Activated CD8-positive, alpha-beta T cell treated with anti-CD3 and anti-CD28 coated beads for 36 hours (primary cell): ENCODE measurements at regions not wholly inside any gene's neighbourhood (a gene's known extent, or its start where the extent isn't known, plus 50 kb on each side); places are given as distances from the start of the nearest gene placed in this dataset.
"Not testable (repeated sequence)": the region's sequence is repeated elsewhere in the genome, so short reads cannot be mapped to it uniquely, and the experiment has no call there.

Source experiments
- ATAC-seq: fragments of 200-7000 bp; cut with Tn5 transposase; one replicate; pipeline ENCODE4 v1.10.0; 2021; ENCODE audit warnings: mild to moderate bottlenecking, moderate library complexity
- CTCF ChIA-PET: fragments of 350-600 bp; sonication (Branson Sonifier 250); formaldehyde crosslinking; loops from one replicate; lab custom pipeline; 2021; ENCODE audit warnings: antibody characterized with exemption; lab: Charles Lee
- POLR2A ChIA-PET: fragments of 350-600 bp; sonication (Branson Sonifier 250); formaldehyde crosslinking; loops from one replicate; lab custom pipeline; 2021; ENCODE audit warnings: antibody characterized with exemption; lab: Charles Lee
- DNase-seq: peaks from one replicate; pipeline ENCODE4 v3.0.0-alpha.2; 2020
- H3K27ac Mint-ChIP-seq: one replicate; pipeline ENCODE4 v1.8.0; 2021; ENCODE audit warnings: mild to moderate bottlenecking, mixed read lengths
- H3K27me3 Mint-ChIP-seq: one replicate; pipeline ENCODE4 v1.8.0; 2021; ENCODE audit warnings: mixed read lengths
- H3K36me3 Mint-ChIP-seq: one replicate; pipeline ENCODE4 v1.8.0; 2021; ENCODE audit warnings: low read depth, mixed read lengths
- H3K4me1 Mint-ChIP-seq: one replicate; pipeline ENCODE4 v1.8.0; 2021; ENCODE audit warnings: low read depth, mixed read lengths
- H3K4me3 Mint-ChIP-seq: one replicate; pipeline ENCODE4 v1.8.0; 2021; ENCODE audit warnings: mild to moderate bottlenecking, moderate library complexity, mixed read lengths
- H3K9me3 Mint-ChIP-seq: one replicate; pipeline ENCODE4 v1.8.0; 2021; ENCODE audit warnings: mixed read lengths
- intact Hi-C: fragments of 100-400 bp; cut with micrococcal nuclease; formaldehyde crosslinking; loops from one replicate; pipeline ENCODE4 v1.10.0; 2022
- TF ChIP-seq, protein P1 (sequence below): fragments of 200-600 bp; IDR thresholded peaks from one replicate; pipeline ENCODE4 v1.8.0; 2022; ENCODE audit warnings: antibody characterized with exemption, mild to moderate bottlenecking

DNA sequence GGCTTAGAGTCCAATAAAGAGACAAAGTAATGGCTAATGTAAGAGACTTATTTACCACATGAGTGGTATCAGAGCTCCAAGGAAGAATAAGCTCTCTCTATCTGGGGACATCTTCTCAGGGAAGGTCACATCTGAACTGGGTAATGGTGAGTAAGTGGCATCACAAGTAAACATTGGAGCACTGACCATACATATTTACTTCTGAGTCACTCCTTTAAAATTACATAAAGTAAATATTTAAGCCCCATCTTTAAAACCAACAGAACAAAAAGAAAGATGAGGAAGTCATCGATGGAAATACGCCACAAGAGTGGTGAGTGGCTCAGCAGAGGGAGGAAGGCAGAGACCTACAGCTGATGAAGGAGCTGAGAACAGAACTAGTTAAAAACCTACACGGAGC lies 159.9 kb downstream of the DUSP6 start:
- CTCF ChIA-PET, result no interaction called here
- no peak for ATAC-seq
- H3K9me3 Mint-ChIP-seq, result peaks cover 17% of the 10 kb centered on the region
- POLR2A ChIA-PET, result interaction anchor here (1.0 kb wide), 2 partner anchors 11 to 140 kb away, joined by 3 read pairs; no protein-coding TSS in a partner anchor
- no peak overlapping the region for H3K27ac Mint-ChIP-seq
- no peaks in the 10 kb centered on the region for H3K27me3 Mint-ChIP-seq
- intact Hi-C loops, result no loop called here
- TF ChIP-seq, protein P1, sequence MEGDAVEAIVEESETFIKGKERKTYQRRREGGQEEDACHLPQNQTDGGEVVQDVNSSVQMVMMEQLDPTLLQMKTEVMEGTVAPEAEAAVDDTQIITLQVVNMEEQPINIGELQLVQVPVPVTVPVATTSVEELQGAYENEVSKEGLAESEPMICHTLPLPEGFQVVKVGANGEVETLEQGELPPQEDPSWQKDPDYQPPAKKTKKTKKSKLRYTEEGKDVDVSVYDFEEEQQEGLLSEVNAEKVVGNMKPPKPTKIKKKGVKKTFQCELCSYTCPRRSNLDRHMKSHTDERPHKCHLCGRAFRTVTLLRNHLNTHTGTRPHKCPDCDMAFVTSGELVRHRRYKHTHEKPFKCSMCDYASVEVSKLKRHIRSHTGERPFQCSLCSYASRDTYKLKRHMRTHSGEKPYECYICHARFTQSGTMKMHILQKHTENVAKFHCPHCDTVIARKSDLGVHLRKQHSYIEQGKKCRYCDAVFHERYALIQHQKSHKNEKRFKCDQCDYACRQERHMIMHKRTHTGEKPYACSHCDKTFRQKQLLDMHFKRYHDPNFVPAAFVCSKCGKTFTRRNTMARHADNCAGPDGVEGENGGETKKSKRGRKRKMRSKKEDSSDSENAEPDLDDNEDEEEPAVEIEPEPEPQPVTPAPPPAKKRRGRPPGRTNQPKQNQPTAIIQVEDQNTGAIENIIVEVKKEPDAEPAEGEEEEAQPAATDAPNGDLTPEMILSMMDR, result no peak
- H3K4me3 Mint-ChIP-seq, result no peak overlapping the region
- H3K36me3 Mint-ChIP-seq, result peaks cover 5% of the 10 kb centered on the region
- DNase-seq, result no peak
- no peaks in the 10 kb centered on the region for H3K4me1 Mint-ChIP-seq

DNA sequence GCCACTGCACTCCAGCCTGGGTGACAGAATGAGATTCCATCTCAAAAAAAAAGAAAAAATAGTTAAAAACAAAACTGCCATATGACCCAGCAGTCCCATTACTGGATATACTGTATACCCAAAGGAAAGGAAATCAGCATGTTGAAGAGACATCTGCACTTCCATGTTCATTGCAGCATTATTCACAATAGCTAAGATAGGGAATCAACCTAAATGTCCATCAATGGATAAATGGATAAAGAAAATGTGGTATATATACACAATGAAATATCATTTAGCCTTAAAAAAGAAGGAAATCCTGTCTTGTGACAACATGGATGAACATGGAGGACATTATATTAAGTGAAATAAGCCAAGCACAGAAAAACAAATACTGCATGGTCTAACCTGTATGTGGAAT lies 160.7 kb downstream of the DUSP6 start:
- ATAC-seq, CTCF ChIA-PET, intact Hi-C loops, H3K4me3 Mint-ChIP-seq, H3K36me3 Mint-ChIP-seq, H3K4me1 Mint-ChIP-seq, POLR2A ChIA-PET, DNase-seq, H3K27ac Mint-ChIP-seq, H3K27me3 Mint-ChIP-seq: not testable (repeated sequence)
- peaks cover 17% of the 10 kb centered on the region for H3K9me3 Mint-ChIP-seq

DNA sequence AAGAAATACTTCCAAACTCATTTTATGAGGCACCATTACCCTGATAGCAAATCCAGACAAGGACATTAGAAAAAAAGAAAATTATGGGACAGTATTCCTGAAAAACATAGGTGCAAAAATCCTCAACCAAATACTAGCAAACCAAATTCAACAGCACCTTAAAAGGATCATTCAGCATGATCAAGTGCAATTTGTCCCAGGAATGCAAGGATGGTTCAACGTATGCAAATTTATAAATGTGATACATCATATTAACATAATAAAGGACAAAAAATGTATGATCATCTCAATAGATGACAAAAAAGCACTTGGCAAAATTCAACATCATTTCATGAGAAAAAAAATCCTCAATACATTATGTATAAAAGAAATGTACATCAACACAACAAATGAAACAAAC lies 162.9 kb downstream of the DUSP6 start:
- H3K4me3 Mint-ChIP-seq, result no peak overlapping the region
- TF ChIP-seq, protein P1, result no peak
- peaks cover 17% of the 10 kb centered on the region for H3K9me3 Mint-ChIP-seq
- no peak overlapping the region for H3K27ac Mint-ChIP-seq
- ChIA-PET CTCF (no interaction called here), POLR2A (no interaction called here)
- H3K36me3 Mint-ChIP-seq, result peaks cover 5% of the 10 kb centered on the region
- H3K27me3 Mint-ChIP-seq, result peaks cover 2% of the 10 kb centered on the region
- intact Hi-C loops, result no loop called here
- ATAC-seq (no peak), DNase-seq (no peak)
- H3K4me1 Mint-ChIP-seq, result no peaks in the 10 kb centered on the region

DNA sequence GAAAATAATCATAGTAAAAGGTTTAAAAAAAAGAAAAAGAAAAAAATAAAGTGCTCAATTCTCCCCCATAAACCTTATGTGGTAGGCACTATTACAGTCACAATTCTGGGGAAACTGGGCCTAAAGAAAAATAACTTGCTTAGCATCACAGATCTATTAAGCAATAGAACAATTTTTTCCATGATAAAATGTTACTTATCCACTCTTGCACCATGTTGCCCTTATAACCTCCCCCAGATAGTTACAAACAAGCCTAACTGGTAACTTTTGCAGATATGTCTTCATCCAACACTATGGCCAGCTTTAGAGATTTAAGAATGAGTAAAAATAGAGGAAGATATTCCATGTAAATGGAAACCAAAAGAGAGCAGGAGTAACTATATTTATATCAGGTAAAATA lies 164.8 kb downstream of the DUSP6 start:
- CTCF ChIA-PET, result interaction anchor here (0.6 kb wide), 1 partner anchor 164 kb away, joined by 3 read pairs; no protein-coding TSS in a partner anchor
- peaks cover 3% of the 10 kb centered on the region for H3K4me1 Mint-ChIP-seq
- H3K36me3 Mint-ChIP-seq, result peaks cover 5% of the 10 kb centered on the region
- H3K27me3 Mint-ChIP-seq, result peaks cover 2% of the 10 kb centered on the region
- TF ChIP-seq, protein P1, result no peak
- H3K4me3 Mint-ChIP-seq, result no peak overlapping the region
- DNase-seq, result no peak
- peaks cover 17% of the 10 kb centered on the region for H3K9me3 Mint-ChIP-seq
- POLR2A ChIA-PET, result no interaction called here
- no peak overlapping the region for H3K27ac Mint-ChIP-seq
- intact Hi-C loops, result no loop called here
- ATAC-seq, result no peak

DNA sequence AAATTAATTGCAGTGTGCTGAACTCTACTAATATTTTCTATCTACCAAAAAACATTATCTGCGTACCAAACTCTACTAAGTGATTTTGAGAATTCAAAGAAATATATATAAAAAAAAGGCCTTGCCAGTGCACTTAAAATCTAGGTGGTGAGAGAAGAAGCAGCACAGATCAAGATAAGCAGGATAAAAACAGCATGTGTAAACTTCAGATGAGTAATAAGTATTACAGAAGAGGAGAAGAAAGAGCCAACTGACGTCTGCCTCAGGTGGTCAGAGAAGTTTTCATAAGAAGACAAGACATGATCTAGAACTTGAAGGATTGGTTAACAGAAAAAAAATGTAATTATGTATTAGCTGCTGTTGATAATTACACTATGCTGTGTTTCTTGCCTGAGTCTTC lies 166.4 kb downstream of the DUSP6 start:
- ATAC-seq, result no peak
- no peak for DNase-seq
- H3K4me3 Mint-ChIP-seq, result no peak overlapping the region
- peaks cover 15% of the 10 kb centered on the region for H3K9me3 Mint-ChIP-seq
- intact Hi-C loops, result no loop called here
- TF ChIP-seq, protein P1, result no peak
- ChIA-PET POLR2A (no interaction called here), CTCF (no interaction called here)
- H3K27ac Mint-ChIP-seq, result no peak overlapping the region
- H3K4me1 Mint-ChIP-seq, result peaks cover 16% of the 10 kb centered on the region
- H3K27me3 Mint-ChIP-seq, result peaks cover 2% of the 10 kb centered on the region
- H3K36me3 Mint-ChIP-seq, result peaks cover 5% of the 10 kb centered on the region

DNA sequence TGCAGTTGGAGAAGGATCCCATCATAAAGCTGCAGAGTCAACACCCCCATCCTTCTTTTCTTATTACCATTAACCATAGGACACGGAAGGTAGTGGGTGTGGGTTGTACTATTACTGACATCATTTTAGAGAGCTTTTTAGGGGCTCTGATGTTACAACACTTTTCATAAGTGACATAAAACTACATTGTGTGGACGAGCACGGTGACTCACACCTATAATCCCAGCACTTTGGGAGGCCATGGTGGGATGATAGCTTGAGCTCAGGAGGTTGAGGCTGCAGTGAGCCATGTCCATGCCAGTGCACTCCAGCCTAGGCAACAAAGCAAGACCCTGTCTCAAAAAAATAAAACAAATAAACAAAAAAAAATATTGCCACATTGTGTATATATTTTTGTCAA lies 167.1 kb downstream of the DUSP6 start:
- intact Hi-C loops, result no loop called here
- no peak overlapping the region for H3K27ac Mint-ChIP-seq
- H3K27me3 Mint-ChIP-seq, result peaks cover 2% of the 10 kb centered on the region
- DNase-seq (no peak), ATAC-seq (no peak)
- H3K4me1 Mint-ChIP-seq, result peaks cover 23% of the 10 kb centered on the region
- H3K9me3 Mint-ChIP-seq, result peaks cover 15% of the 10 kb centered on the region
- peaks cover 5% of the 10 kb centered on the region for H3K36me3 Mint-ChIP-seq
- TF ChIP-seq, protein P1, result no peak
- ChIA-PET CTCF (no interaction called here), POLR2A (no interaction called here)
- no peak overlapping the region for H3K4me3 Mint-ChIP-seq
